Panc1 (cell line): ENCODE measurements at regions not wholly inside any gene's neighbourhood (a gene's known extent, or its start where the extent isn't known, plus 50 kb on each side); places are given as distances from the start of the nearest gene placed in this dataset.

Source experiments
- CTCF ChIP-seq: fragments of 450-650 bp; IDR thresholded peaks from 2 replicates; pipeline ENCODE4 v1.5.1; 2017; ENCODE audit warnings: mild to moderate bottlenecking
- POLR2AphosphoS5 ChIP-seq: IDR thresholded peaks from 2 replicates; pipeline ENCODE4 v1.6.1; 2012; ENCODE audit warnings: mild to moderate bottlenecking, low read depth, low read length, moderate library complexity
- REST ChIP-seq, 2 experiments: IDR thresholded peaks; 2 replicates each; pipeline ENCODE4 v1.6.1; 2011 to 2012; ENCODE audit warnings: low read depth in 2 of 2, control low read depth in 1 of 2, low read length in 1 of 2, mild to moderate bottlenecking in 1 of 2, moderate library complexity in 1 of 2; ENCODE audit not compliant: insufficient read depth in 1 of 2
- SIN3A ChIP-seq: IDR thresholded peaks from 2 replicates; pipeline ENCODE4 v1.6.1; 2012; ENCODE audit warnings: low read depth, mild to moderate bottlenecking, low read length, moderate library complexity, borderline replicate concordance; ENCODE audit not compliant: insufficient read depth
- TCF7L2 ChIP-seq: IDR thresholded peaks from 2 replicates; pipeline ENCODE4 v1.6.1; 2011; ENCODE audit warnings: mild to moderate bottlenecking, low read depth, low read length, inconsistent platforms

- no peak for TF ChIP-seq REST (IDR thresholded peaks at IDR 0.05; ENCODE audit: insufficient read depth in 1 of 2, low read depth in 2 of 2, low read length in 1 of 2)
- no peak for TF ChIP-seq CTCF
- TF ChIP-seq SIN3A, result no peak
- no peak for TF ChIP-seq POLR2AphosphoS5
- TF ChIP-seq TCF7L2, result no peak
Measured at GRCh38 chr17:13243585-13243984, 225.8 kb upstream of the ELAC2 start.
